ENCODE measurements at regions not wholly inside any gene's neighbourhood (a gene's known extent, or its start where the extent isn't known, plus 50 kb on each side); places are given as distances from the start of the nearest gene placed in this dataset.
"Not testable (repeated sequence)": the region's sequence is repeated elsewhere in the genome, so short reads cannot be mapped to it uniquely, and the experiment has no call there.

DNA sequence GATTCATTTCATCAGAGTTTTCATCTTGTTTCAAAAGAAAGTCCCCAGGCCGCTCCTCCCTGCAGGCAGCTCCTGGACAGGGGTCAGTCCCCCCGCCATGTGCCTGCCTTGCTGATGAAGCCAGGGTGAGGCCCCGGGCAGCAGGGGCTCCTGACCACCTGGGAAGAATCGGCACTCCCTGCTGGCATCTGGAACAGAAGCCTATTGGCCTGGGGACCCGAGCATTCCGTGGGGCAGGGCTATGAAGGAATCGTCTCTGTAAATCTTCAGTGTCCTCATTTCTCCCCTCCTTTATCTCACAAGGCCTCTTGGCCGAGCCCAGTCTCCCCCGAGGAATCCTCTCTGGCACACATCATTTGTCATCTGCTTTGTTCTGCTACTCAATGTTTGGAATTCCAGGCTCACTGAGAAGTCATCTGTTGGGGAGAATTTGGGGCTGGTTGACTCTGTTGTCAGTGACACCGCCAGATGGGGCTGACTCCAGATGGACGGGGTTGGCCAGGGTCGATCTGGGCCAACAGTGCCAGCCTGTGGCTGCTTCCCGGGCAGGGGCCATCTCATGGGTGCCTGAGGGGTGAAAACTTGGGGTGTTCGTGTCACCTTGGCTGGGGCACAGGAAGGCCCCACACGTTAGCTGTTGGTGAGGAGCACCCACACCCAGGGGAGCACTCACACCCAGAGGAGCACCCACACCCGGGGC lies 184.6 kb downstream of the LAT start:
- DNase-seq (ENCODE audit: low read depth in 2 of 2) = not testable (repeated sequence)

DNA sequence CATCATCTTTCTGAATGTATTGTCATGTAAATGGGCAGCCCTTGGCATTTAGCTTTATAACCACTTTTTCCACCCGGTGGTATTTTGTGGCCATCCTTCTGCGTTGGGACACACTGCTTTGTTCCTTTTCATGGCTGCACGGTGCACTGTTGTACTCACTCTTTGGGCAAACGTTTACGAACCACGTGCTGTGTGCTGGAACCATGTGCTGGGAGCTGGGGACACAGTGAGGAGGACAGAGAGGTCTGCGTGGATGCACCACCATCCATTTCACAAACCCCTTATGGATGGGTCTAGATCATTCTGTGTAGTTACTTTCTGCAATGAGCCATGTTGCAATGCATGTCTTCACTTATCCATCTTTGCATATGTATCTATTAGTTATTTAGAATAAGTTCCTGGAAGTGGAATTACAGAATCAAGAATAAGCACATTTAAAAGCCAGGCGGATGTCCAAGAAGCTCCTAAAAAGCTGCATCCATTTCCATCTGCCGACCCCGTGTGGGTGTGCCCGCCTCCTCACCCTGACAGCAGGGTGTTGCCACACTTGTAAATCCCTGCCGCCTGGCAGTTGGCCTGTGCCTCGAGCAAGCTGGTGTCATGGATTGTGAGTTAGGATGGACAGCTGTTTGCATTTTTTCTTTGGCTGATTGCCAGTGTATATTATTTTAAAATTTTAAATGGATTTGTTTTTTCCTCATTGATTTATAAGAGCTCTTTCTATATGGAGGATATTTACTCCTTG lies 183.8 kb downstream of the LAT start:
- DNase-seq (ENCODE audit: low read depth in 2 of 2) = not testable (repeated sequence)

DNA sequence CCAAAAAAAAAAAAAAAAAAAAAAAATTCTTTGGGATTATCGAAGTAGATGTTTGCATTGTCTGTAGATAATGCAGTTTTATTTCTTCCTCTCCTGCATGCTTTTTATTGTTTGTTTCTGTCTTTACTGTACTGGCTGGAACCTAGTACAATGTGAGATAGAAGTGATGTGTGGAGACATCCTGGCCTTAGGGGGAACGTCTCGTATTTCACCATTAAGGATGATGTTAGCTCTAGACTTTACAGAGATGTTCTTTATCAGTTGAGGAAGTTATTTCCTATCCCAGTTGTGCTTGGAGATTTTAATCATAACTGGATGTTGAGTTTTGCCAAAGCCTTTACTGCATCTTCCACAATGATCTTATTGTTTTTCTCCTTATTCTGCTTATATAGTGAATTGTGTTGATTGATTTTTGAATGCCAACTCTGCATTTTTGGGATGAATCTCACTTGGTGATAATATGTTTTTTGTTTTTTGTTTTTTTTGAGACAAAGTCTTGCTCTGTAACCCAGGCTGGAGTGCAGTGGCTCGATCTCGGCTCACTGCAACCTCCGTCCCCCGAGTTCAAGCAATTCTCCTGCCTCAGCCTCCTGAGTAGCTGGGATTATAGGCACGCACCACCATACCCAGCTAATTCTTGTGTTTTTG lies 179.7 kb downstream of the LAT start:
- DNase-seq (ENCODE audit: low read depth in 2 of 2) = not testable (repeated sequence)

DNA sequence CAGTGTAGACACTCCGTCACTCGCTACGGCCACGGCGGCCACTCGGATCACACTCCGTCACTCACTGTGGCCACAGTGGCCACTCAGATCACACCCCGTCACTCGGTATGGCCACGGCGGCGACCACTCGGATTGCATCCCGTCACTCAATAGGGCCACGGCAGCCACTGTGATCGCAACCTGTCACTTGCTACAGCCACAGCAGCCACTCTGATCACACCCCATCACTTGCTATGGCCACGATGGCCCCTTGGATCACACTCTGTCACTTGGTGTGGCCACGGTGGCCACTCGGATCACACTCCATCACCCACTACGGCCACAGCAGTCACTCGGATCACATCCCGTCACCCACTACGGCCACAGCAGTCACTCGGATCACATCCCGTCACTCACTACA lies 175.3 kb downstream of the LAT start:
- DNase-seq (ENCODE audit: low read depth in 2 of 2) = not testable (repeated sequence)

DNA sequence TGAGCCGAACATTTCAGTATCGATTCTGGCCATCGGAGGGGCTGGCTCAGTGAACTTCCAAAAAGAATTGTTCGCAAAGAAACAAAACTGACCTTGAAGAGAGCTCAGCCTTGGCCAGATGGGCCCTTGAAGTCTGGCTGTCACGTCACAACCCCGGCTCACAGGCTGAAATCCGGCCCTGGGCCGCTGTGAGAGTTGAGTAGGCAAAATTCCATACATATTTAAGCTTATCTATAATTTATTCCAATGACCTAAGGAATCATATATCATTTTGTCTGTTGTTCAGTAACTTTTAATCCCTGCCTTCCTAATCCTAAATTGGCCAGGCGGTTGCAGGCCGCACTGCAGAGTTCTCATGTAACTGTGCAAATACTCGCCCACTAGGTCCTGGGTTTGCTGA lies 174.8 kb downstream of the LAT start:
- DNase-seq (ENCODE audit: low read depth in 2 of 2) = not testable (repeated sequence)

DNA sequence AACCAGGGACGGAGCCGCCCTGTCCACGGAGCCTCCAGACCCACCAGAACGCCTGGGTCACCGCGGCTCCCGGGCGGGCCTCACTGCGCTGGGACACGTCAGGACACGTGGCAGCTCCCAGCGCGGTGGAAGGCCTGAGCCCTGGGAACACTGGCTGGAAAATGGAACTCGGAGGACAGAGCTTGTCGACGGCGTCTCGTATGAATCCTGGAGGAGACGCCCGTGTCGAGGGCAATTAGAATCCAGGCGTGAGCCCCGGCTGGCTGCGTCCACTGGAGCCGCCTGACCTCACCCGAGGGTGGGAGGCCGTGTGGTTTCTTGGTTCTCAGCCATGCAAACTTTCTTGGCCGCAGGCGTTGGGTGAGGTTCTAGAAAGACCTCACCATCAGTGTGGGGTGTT lies 173.9 kb downstream of the LAT start:
- DNase-seq (ENCODE audit: low read depth in 2 of 2) = no peak

DNA sequence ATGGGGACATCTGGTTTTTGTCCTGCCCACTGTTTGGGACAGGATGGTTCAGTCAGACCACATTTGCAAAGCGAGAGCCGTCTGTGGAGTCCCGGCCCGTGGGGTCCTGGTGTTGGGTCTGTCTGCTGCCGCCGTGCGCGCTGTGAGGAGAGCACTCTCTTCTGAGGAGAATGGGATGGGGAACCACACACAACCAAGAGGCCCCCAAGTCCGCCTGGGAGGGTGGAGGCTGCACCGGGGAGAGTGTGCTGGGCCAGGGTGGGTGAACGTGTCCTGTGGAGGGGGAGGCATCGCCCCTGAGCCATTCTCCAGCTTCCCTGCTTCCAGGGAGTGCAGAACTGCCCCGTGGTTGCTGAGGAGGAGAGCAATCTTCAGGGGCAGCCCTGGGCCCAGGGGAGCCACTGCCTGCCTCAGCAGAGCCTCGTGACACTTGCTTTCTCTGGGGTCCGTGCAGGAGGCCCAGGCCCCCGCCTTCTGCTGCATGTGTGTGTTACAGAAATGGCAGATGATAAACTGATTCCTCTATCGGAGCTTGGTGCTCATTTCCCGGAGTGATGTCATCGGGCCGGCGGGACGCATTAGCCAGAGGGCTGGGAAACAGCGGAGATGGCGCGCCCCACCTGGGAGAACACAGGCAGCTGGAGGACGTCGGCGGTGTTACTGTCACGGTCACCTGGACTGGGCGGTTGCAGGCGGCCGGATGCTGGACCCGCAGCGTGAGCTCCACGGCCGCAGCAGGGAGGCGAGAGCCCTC lies 173.4 kb downstream of the LAT start:
- DNase-seq (ENCODE audit: low read depth in 2 of 2) = not testable (repeated sequence)

DNA sequence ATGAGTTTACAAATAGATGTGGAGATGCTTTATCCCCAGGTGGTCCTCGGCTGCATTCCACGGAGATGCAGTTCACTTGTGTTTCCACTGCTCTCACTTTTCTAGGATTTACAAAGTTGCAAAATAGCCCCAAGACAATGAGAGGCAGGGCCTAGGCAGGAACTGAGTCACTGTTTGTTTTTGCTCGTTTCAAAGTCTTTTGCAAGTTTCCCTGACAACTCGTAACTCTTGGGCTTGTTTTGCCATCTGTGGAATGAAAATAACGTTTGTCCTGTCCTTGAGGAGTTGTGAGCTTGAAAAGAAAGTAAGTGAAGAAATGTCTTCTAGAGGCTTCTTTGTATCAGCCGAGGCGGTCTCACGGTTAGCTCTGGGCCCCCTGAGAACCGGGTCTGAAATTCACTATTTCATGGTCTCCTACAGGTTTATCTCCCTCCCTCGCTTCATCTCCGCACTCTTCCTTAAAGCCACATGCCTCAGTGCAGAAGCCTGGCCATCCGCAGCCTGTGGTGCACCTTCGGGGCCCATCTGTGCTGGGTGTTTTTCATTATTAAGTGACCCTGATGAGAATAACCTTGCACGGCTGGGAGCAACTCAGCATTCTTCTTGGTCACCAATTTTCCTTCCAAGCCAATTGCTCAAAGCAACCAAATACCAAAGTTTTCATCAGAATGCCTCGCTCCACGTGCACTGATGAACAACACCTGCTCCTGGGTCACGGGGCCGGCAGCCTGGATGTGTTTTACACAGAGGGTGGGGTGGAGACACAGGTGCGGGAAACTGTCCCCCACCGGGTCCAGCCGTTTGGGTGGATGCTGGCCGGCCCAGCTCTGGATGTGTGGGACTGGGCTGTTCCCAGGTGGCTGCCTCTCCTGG lies 172.4 kb downstream of the LAT start:
- DNase-seq (ENCODE audit: low read depth in 2 of 2) = not testable (repeated sequence)

DNA sequence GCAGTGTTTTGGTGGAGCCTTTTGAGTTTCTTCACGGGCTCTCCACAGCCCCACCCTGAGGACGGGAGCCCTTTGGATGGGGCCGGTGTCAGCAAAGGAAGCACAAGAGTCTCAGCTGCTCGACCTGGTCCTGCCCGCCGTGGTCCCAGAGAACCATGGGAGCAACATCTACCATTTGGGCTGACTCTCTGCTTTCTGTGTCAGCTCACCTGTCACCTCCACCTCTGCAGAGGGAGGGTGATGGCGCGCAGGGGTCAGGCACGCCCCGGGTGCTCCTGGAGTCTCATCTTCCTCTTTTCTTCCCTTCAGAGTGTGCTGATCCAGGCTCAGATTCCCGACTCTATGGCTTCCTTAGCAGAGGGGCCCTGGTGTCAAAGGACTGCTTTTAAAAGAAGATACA lies 171.7 kb downstream of the LAT start:
- no peak for DNase-seq (ENCODE audit: low read depth in 2 of 2)

DNA sequence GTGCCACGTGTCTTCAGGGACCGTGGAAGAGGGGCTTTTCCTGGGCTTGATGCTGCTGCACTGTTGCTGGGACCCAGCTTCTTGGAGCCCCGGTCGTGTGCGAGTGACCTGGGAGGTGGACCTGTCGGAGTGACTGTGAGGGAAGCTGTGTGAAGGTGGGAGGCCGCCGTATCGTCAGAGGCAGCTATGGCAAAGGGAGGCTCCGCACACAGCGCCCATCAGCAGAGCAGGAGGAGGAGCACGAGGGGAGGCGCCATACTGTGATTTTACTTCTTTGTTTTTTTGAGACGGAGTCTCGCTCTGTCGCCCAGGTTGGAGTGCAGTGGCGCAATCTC lies 171.0 kb downstream of the LAT start:
- DNase-seq (ENCODE audit: low read depth in 2 of 2) = not testable (repeated sequence)

DNA sequence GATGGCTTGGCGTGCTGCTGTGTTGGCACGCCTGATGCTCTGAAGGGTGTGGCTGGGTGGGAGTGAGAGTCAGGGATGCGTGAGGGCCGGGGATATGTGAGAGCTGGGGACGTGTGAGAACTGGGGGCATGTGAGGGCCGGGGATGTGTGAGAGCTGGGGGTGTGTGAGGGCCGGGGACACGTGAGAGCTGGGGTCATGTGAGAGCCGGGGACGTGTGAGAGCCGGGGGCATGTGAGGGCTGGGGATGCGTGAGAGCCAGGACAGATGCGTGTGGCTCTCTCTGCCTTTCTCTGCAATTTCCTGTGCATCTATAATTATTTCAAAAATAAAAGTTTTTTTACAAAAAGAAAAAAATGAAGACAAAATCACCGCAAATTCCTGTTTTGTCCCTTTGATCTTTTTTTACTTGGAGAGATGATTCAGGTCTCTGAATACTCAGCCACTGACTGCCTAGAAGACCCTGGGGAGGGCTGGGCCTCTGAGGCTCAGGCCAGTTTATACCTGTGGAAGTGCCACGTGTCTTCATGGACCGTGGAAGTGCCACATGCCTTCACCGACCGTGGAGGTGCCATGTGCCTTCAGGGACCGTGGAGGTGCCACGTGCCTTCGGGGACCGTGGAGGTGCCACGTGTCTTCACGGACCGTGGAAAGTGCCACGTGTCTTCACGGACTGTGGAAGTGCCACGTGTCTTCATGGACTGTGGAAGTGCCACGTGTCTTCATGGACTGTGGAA lies 170.4 kb downstream of the LAT start:
- not testable (repeated sequence) for DNase-seq (ENCODE audit: low read depth in 2 of 2)

DNA sequence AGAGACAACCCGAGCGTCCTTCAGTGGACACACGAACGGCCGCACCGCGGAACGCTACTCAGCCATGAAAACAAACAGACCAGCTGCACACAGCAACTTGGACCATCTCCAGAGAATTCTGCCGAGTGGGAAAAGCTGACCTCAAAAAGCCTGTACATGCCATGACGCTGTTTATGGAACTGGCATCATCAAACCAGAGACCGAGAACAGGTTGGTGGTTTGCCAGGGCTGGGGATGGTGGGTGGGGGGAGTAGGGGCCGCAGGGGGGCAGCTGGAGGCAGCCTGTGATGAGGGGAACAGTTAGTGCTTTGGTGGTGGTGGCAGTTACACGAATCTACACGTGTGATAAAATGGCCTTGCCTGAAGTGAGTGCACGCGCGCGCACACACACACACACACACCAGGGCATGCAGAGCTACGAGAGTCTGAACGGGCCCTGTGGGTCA lies 169.8 kb downstream of the LAT start:
- DNase-seq (ENCODE audit: low read depth in 2 of 2) = no peak

DNA sequence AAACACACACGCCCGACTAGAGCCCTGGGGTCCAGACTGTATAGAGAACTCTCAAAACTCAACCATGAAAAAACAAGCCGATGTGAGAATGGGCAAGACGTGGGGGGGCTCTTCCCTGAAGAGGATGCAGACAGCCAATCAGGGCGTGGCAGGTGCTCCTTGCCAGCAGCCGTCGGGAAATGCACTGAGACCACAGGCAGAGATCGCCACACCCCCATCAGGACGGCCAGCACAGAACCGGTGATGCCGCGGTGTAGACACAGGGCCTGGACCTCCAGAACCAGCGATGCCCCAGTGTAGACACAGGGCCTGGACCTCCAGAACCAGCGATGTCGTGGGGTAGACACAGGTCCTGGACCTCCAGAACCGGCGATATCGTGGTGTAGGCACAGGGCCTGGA lies 169.2 kb downstream of the LAT start:
- no peak for DNase-seq (ENCODE audit: low read depth in 2 of 2)

DNA sequence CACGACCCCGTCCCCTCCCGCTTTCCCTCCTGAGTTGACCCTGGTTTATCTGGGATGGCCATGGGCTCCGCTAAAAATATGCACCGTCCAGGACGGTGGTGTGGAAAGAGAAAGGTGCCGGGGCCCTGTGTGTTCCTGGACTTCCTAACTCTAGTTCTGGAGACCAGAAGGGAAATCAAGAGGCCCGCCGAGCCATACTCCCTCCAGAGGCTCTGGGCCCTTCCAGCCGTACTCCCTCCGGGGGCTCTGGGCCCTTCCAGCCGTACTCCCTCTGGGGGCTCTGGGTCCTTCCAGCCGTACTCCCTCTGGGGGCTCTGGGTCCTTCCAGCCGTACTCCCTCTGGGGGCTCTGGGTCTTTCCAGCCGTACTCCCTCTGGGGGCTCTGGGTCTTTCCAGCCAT lies 168.5 kb downstream of the LAT start:
- DNase-seq (ENCODE audit: low read depth in 2 of 2) = not testable (repeated sequence)

DNA sequence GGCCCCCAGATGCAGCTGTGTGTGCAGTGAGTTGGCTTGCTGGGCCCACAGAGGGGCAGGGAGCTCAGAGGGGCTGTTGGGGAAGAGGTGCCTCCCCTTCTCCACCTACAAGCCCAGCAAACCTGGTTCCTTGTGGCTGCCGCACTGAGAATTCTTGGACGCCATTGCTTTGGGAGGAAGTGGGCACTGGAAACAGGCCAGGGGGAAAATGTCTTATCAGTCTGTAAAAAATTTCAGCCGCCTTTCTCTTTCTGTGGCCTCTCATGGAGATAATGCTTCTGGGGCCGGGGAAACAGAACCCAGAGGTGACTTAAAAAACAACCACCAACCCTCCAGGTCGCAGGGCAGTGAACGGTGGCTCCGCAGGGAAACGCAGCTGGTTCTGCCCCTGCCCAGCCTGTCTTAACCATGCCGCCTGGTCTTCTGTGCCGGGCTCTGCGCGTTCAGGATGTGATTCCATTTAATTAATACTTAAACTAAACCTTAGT lies 167.7 kb downstream of the LAT start:
- DNase-seq (ENCODE audit: low read depth in 2 of 2) = not testable (repeated sequence)

DNA sequence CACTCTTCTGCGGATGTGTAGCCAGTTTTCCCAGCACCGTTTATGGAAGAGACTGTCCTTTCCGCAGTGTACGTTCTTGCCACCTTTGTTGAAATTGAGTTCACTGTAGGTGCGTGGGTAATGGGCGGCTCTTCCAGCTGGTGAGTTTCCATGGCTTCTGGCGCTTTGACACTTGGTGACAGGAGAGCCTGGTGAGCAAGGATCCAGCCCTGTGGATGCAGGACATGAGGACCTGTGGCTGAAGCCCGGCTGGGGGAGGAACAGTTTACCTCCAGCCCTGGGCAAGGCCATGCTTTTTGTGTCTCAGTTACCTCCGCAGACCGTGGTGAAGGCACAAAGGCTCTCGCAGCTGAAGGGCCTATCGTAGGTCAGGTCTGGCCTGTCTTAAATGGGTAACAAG lies 166.5 kb downstream of the LAT start:
- no peak for DNase-seq (ENCODE audit: low read depth in 2 of 2)

DNA sequence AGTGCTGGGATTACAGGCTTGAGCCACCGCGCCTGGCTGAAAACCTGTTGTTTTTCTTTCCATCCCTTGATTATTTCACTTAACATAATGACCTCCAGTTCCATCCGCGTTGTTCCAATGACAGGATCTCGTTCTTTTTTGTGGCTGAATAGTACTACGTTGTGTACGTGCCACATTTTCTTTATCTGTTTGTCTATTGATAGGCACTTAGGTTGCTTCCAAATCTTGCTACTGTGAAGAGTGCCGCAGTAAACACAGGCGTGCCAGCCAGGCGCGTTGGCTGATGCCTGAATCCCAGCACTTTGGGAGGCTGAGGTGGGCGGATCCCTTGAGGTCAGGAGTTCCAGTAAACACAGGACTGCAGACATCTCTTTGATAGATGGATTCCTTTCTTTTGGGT lies 165.1 kb downstream of the LAT start:
- not testable (repeated sequence) for DNase-seq (ENCODE audit: low read depth in 2 of 2)

DNA sequence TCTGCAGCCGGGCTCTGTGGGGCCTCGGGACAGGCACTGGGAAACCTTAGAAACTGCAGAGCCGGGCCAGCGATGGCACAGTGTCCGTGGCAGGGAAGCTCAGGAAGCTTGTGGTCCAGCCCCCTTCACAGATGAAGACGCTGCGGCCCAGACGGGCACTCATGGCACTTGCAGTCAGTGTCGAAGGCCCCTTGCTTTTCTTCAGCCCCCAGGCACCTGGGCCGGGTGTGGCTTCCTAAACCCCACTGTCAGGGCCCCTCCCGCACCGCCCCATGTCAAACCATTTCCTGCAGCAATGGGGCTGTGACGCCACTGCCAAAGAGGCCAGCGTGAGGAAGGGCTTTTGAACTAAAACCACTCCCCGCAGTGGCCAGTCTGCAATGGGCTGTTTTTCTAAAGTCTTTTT lies 164.0 kb downstream of the LAT start:
- peak; percentile 46 to 52 for DNase-seq (ENCODE audit: low read depth in 2 of 2)

DNA sequence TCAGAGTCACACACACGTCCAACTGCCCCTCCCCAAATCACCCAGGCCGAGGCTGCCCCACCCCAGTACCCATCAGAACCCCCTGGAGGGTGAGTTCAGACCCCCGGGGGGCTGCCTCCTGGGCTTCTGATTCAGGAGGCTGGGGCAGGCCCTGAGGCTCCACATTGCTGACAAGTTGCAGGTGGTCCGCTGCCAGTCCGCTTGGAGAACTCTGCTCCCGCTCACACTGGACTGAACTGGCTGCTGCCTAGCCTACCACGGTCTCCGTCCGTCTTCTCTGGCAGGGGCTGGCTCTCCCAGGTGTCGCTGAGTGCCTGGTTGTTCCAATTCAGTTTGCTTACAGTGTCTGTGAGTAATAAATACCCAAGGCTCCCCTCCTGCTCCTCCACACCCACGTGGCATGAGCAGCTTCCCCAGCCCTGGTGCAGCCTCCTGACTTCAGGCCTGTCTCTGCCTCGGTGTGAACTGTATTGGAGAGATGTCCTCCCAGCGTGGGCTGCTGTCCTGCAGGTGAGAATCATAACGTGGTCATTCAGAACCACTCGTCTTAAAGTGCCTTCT lies 163.4 kb downstream of the LAT start:
- peak in 1 of 2 donors; percentile 18 for DNase-seq (ENCODE audit: low read depth in 2 of 2)

DNA sequence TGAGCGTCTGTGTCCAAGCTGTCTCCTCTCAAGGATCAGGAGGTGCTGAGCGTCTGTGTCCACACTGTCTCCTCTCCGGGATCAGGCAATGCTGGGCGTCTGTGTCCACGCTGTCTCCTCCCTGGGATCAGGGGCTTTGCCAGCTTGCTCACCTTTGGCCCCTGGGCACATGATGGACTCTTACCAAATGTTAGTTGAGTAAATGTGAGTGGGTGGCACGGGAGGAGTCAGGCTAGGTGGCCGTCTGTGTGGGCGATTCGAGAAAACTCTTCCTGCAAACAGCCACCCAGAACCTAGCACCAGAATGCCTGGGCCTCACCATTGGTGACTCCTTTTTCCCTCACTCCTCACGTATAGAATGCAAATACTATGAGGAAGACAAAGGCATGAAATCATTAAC lies 162.9 kb downstream of the LAT start:
- not testable (repeated sequence) for DNase-seq (ENCODE audit: low read depth in 2 of 2)

Data from stimulated activated CD8-positive, alpha-beta memory T cell treated with anti-CD3 and anti-CD28 coated beads, Interleukin-15, amount 100 ng/mL, for 4 hours (primary cell).